Upper lobe of left lung (tissue), 4 donors: ENCODE measurements at regions not wholly inside any gene's neighbourhood (a gene's known extent, or its start where the extent isn't known, plus 50 kb on each side); places are given as distances from the start of the nearest gene placed in this dataset.

Experiments used
- CTCF ChIP-seq, 6 experiments: fragments of 450-650 bp in 4 of 6; fragments of 200-600 bp in 2 of 6; sonication (generic) in 2 of 6; IDR thresholded peaks; one replicate each; pipeline ENCODE4 v1.5.1; 2016 to 2019; ENCODE audit warnings: antibody characterized with exemption in 6 of 6
- EP300 ChIP-seq, 4 donors: sonication (generic); formaldehyde crosslinking; IDR thresholded peaks; one replicate each; pipeline ENCODE4 v1.5.1; 2017; ENCODE audit warnings: antibody characterized with exemption in 4 of 4, control low read depth in 2 of 4
- POLR2A ChIP-seq, 4 donors: fragments of 450-650 bp; IDR thresholded peaks; one replicate each; pipeline ENCODE4 v1.5.1; 2016 to 2017; ENCODE audit warnings: antibody characterized with exemption in 4 of 4, mild to moderate bottlenecking in 2 of 4

GRCh38 chr2:237253046-237253702 lies 160.8 kb downstream of the COL6A3 start:
- TF ChIP-seq CTCF (IDR thresholded peaks at IDR 0.05) (no peak), POLR2A (IDR thresholded peaks at IDR 0.05) (no peak), EP300 (IDR thresholded peaks at IDR 0.05) (no peak)
